Activated T-cell treated with anti-CD3 and anti-CD28 coated beads for 48 hours (primary cell): ENCODE measurements at regions not wholly inside any gene's neighbourhood (a gene's known extent, or its start where the extent isn't known, plus 50 kb on each side); places are given as distances from the start of the nearest gene placed in this dataset.

Source experiments
- DNase-seq: peaks from one replicate; pipeline ENCODE4 v3.0.0-alpha.2; 2020; ENCODE audit warnings: low read depth

DNA sequence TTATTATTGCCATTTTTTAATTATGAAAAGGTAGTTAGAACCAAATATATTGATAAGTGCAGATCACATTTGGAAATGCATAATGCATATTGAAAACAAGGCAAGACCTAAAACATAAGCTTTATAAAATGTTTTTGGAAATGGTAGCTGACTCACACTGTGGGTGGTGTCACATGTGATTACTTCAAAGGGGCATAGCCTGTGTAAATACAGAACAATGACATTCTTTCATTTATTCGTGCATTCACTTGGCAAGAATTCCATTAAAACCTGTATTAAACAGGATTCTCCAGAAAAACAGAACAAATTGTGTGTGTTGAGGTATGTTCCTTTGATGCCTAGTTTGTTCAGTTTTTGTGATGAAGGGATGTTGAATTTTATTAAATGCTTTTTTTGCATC lies 427.3 kb upstream of the ST6GAL2 start:
- DNase-seq = no peak

DNA sequence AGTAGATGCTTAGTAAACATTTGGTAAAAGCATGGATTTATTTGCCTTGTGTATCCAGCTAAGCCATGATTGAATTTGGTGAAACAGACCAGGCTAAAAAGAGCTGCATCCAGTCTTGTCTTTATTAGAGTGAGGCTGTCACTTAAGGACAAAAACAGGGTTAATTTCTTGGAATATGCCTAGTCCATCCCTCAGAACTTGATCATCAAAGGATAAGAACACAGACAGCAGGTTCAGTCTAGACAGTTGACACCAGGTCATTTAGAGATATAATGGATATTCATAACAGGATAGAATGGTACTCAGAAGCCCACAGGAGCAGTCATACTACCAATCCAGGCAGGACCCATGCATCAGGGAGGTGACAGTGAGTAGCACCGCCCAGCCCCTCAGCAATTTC lies 434.9 kb upstream of the ST6GAL2 start:
- no peak for DNase-seq

GRCh38 chr2:107322416-107322815 lies 436.4 kb upstream of the ST6GAL2 start:
- DNase-seq = no peak

DNA sequence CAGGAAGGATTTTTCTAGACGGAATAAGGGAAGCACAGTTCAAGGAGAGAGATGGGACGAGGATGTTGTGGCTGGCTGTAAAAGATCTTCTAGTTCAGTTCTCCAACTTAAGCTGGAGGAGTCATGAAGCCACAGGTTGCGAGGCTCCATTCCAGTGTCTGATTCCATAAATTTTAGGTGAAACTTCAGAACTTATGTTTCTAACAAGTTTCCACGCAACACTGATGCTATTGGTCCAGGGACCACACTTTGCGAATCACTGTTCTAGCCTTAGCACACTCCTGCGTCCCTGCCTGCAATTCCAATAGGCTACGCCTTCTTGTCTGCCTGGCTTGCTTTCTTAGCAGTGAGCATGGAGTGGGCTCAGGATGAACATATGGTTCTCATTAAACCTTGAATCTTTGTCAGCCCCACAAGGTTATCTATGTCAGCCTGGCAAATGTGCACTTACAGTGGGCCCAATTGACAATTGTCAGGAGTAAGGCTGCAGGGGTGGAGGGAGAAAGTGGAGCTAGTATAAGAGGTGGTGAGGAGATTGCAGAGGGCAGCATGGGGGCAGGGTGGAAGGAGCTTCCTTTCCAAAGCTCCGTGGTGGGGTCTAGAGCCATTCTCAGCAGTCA lies 438.1 kb upstream of the ST6GAL2 start:
- DNase-seq = no peak

GRCh38 chr2:107325981-107326786 lies 440.2 kb upstream of the ST6GAL2 start:
- DNase-seq = no peak

DNA sequence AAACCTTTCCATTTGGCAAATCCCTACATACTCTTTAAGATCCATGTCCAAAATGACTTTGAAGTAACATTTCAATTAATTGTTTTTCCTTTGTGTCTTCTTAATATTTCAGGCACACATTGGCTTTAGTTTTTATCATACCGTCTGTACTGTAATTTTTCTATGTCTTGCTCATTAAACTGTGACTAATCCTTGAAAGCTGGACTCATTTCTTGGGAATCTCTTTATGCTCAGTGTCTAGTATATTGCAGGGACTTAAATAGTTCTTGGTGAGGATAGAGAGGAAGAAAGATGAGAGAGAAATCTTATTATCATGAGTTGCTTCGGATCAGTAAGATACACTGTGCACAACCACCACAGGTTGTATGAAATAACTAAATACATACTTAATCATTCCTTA lies 448.3 kb upstream of the ST6GAL2 start:
- DNase-seq = no peak

- DNase-seq = no peak
These were observed 450.6 kb upstream of the ST6GAL2 start for GRCh38 chr2:107336526-107336925.

DNA sequence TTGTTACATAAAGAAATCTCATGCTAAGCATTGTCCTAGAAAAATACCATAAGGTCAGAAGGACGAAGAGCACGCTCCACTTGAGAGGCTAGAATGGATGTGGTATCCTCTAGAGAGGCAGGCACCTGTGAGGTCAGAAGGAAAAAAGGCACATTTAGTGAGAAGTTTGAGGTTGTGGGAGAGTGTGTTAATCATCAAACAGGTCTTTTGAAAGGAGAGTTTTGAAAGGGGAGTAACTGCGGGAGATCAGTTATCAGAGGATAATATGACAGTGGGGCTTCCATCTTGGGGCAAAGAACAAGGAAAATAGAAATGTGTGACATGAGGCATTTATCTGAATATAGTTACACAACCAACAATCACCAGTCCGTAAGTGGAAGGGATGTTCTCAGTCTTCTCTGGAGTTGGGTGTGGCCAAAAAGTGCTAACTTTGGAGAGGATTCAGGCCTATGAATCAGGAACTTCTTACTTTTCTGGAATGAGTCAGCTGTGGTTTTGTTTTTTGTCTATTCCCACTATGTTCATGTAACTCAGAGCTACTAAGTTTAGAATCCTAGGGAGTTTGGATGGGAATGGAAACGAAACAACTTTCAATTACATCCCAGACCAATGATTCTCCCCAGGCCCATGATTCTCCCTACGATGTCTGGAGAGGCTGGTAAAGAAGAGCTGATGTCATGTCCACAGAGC lies 451.4 kb upstream of the ST6GAL2 start:
- no peak for DNase-seq

GRCh38 chr2:107338059-107338458 lies 452.1 kb upstream of the ST6GAL2 start:
- DNase-seq = no peak

- DNase-seq = no peak
These were observed 452.6 kb upstream of the ST6GAL2 start for GRCh38 chr2:107338571-107338970.

DNA sequence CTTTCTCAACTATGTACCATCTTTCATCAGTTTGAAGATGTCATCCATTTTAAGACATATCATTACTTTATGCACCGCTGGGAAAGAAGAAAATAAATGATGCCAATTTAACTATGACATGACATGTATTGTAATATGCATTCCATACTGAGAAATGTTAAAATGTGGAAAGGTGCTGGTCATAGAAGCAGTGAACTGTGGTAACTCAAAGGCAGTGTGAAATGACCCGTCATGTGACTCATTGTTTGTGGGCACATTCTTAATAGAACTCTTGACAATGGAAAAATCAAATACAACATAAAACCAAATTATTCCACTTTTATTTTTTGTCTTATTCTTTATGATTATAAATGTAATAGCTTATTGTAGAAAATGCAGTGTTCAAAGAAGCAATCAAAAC lies 455.0 kb upstream of the ST6GAL2 start:
- no peak for DNase-seq

DNA sequence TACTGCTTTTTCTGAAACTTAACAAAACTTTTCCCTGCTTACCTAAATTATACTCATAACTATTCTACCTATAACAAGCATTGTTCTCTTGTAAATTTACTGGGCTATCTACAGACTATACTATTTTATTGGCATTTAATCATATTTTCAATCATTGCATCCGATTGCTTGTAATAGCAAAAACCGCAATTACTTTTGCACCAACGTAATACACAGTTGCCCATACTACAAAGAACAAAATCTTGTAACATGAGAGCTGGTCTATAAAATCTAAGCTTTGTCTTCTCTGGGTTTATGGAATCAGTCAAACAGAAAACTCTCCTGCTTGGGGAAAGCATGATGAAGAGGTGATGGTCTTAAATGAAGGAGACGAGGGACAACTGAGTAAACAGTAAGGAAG lies 463.4 kb upstream of the ST6GAL2 start:
- DNase-seq = no peak

- DNase-seq = no peak
These were observed 468.2 kb upstream of the ST6GAL2 start for GRCh38 chr2:107354175-107354574.

- no peak for DNase-seq
These were observed 468.3 kb upstream of the RGPD4 start for GRCh38 chr2:107358362-107358761.

- no peak for DNase-seq
These were observed 467.7 kb upstream of the RGPD4 start for GRCh38 chr2:107359021-107359420.

GRCh38 chr2:107361751-107362381 lies 464.8 kb upstream of the RGPD4 start:
- DNase-seq = no peak

DNA sequence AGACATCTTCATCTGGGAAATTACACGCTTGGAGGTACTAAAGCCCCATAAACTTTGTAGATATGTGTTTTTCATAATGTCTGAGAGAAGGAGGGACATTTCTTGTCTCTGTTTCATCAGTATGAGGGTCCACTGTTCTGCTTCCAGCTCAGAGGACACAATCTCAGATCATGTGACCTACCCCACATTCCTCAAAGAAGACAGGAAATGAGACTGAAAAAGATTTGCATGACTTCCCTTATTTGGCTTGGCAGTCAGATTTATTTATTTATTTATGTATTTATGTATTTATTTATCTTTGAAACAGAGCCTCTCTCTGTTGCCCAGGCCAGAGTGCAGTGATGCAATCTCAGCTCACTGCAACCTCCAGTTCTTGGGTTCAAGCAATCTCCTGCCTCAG lies 463.7 kb upstream of the RGPD4 start:
- DNase-seq = no peak

DNA sequence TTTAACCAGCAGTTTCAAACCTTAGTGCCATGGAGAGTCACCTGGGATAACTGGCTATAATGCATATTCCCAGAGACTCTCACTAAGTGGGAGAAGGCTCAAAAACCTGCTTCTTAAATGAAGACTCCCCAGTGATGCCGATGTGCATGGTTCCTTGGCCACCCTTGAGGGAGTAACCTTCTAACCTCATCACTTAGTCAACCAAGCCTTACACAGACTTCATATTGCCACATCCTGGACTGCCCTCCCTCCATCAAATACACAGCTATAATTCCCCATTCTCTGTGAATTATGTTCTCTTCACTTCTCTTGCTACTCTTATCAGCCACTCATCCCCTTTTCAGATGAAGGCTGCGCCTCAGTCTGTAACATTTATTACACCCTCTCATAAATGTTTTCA lies 462.9 kb upstream of the RGPD4 start:
- no peak for DNase-seq

DNA sequence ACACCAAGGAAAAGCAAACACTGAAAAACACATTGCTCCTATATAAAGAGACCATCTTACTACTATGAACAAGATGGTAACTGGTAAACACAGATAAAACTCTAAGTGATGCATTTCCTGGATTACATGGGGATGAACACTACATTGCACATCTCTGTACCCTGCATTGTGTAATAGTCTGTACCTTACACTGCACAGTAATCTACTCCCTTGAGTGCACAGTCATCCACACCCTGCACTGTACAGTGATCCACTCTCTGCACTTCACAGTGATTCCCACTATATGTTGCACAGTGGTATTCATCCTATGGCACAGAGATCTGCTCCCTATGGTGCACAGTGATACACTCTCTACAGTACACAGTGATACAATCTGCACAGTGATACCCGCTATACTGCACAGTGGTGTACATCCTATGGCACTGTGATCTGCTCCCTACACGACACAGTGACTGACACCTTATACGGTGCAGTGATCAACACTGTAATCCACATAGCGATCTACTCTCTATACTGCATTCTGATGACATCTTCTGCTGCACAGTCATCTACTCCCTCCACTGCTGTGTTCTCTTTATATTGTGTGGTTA lies 462.2 kb upstream of the RGPD4 start:
- no peak for DNase-seq

DNA sequence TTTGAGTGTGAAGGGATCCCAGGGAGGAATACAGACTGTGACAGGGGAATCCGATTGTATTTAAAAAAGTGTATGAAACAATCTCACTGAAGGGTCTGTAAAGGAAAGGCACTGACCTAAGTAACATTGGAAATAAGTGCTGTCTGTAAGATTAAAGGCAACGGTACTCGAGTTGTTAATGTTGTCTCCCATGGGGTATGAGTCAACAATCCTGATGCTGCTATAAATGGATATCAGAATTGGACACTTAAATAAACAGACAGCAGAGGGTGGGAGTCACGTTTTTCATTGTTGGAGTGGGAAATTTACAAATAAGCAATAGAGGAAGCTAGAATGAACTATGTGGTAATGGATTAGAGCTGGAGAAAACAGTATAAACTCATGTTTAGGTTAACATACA lies 452.4 kb upstream of the RGPD4 start:
- DNase-seq = no peak

GRCh38 chr2:107376909-107377308 lies 449.8 kb upstream of the RGPD4 start:
- no peak for DNase-seq

DNA sequence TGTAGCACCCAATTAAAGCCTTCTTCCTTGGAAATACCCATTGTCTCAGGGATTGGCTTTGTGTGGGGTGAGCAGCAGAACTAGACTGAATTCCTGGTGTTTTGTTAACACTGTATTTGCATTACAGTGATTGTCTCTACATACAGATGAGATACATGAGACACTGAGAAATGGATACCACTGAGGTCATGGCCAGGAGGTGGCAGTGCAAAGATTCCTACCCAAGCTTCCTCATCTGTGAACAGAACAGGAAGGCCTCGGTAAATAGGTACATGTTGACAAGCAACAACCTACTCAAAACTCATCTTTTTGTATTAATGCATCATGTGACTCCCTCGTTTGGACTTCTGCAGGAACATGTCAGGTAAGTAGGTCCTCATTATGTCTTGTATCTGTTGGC lies 445.8 kb upstream of the RGPD4 start:
- no peak for DNase-seq
